Activated CD4-positive, alpha-beta T cell treated with anti-CD3 and anti-CD28 coated beads, Interleukin-2, Interleukin-6, amounts not matched to agents 100 ng/mL and 50 ng/mL, durations not matched to agents 16 hours and 8 hours (primary cell): ENCODE measurements at regions not wholly inside any gene's neighbourhood (a gene's known extent, or its start where the extent isn't known, plus 50 kb on each side); places are given as distances from the start of the nearest gene placed in this dataset.

Source experiments
- DNase-seq: peaks from one replicate; pipeline ENCODE4 v3.0.0-alpha.2; 2020

- no peak for DNase-seq
Measured at GRCh38 chr10:111204838-111205237, 128.0 kb downstream of the ADRA2A start.

- DNase-seq: no peak
Measured at GRCh38 chr10:111206521-111206920, 129.7 kb downstream of the ADRA2A start.

GRCh38 chr10:111207500-111207899 is 130.7 kb downstream of the ADRA2A start:
- peak; percentile 23 for DNase-seq

- no peak for DNase-seq
Measured at GRCh38 chr10:111208951-111209350, 132.1 kb downstream of the ADRA2A start.

GRCh38 chr10:111209692-111210091 is 132.9 kb downstream of the ADRA2A start:
- DNase-seq: no peak

- DNase-seq: no peak
Measured at GRCh38 chr10:111211241-111211640, 134.4 kb downstream of the ADRA2A start.

GRCh38 chr10:111211706-111212105 is 134.9 kb downstream of the ADRA2A start:
- no peak for DNase-seq

- no peak for DNase-seq
Measured at GRCh38 chr10:111221682-111222480, 145.1 kb downstream of the ADRA2A start.

- DNase-seq: no peak
Measured at GRCh38 chr10:111222961-111223360, 146.1 kb downstream of the ADRA2A start.

- DNase-seq: no peak
Measured at GRCh38 chr10:111231779-111232178, 154.9 kb downstream of the ADRA2A start.

GRCh38 chr10:111233439-111233838 is 156.6 kb downstream of the ADRA2A start:
- no peak for DNase-seq

GRCh38 chr10:111234234-111234913 is 157.5 kb downstream of the ADRA2A start:
- no peak for DNase-seq

GRCh38 chr10:111234914-111235302 is 158.1 kb downstream of the ADRA2A start:
- DNase-seq: no peak

GRCh38 chr10:111240348-111240747 is 163.5 kb downstream of the ADRA2A start:
- no peak for DNase-seq

- no peak for DNase-seq
Measured at GRCh38 chr10:111243126-111243525, 166.3 kb downstream of the ADRA2A start.

- DNase-seq: no peak
Measured at GRCh38 chr10:111246136-111246535, 169.3 kb downstream of the ADRA2A start.

GRCh38 chr10:111246814-111247452 is 170.1 kb downstream of the ADRA2A start:
- DNase-seq: no peak

- no peak for DNase-seq
Measured at GRCh38 chr10:111247781-111248389, 171.1 kb downstream of the ADRA2A start.

- no peak for DNase-seq
Measured at GRCh38 chr10:111249925-111250324, 173.1 kb downstream of the ADRA2A start.

- no peak for DNase-seq
Measured at GRCh38 chr10:111261081-111261615, 184.3 kb downstream of the ADRA2A start.

- DNase-seq: no peak
Measured at GRCh38 chr10:111265341-111265740, 188.5 kb downstream of the ADRA2A start.

GRCh38 chr10:111266165-111266564 is 189.3 kb downstream of the ADRA2A start:
- DNase-seq: no peak

- no peak for DNase-seq
Measured at GRCh38 chr10:111267673-111268072, 190.8 kb downstream of the ADRA2A start.
